Glomerular visceral epithelial cell (primary cell): ENCODE measurements at regions not wholly inside any gene's neighbourhood (a gene's known extent, or its start where the extent isn't known, plus 50 kb on each side); places are given as distances from the start of the nearest gene placed in this dataset.

Experiments
- DNase-seq: peaks from one replicate; pipeline ENCODE4 v3.0.0-alpha.2; 2016; ENCODE audit errors: extremely low spot score

DNA sequence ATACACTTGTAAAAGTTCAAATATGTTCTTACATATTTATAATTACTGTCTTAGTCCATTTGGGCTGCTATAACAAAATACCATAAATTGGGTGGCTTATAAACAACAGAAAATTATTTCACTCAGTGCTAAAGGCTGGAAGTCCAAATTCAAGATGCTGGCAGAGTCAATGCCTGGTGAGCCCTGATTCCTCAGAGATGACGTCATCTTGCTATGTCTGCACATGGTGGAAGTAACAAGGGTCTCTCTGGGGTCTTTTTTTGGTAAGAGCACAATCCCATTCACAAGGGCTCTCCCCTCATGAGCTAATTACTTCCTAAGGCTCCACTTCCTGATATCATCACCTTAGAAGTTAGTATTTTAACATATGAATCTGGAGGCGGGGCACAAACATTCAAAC, 108.0 kb upstream of the DUSP10 start:
- no peak for DNase-seq

DNA sequence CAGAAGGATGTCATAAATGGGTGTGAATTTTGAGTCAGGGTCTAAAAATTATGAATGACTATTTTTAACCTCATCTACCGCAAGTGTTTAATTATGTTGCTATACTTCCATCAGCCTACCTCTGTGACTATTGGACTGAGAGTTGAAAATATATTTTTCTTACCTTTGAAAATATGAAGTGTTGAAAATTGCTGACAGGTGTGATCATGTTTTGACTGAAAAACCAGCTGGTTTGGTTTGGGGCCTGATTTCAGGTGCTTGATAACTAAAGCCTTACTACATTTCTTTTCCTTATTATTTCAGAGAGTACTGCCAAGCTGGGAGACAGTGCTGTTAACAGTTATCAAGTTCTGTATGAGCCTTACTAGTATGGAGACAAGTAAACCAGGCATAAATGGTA, 107.2 kb upstream of the DUSP10 start:
- DNase-seq = no peak

DNA sequence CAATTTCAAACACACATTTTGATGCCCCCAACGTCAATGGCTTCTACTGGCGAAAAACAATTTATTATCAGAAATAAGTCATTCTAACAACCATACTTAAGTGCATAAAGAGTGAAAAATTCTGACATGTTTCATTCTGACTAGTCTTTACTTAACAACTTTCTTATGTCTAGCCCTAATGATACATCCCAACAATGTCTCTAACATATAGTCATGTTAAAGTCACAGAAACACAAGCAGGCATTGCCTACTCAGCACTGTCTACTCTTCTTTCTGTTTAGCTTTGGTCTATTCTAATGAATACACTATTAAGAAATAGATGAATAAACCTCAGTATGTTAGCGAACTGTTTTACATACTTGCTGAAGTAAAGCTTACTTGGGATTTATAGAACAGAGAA, 105.8 kb upstream of the DUSP10 start:
- DNase-seq = no peak

DNA sequence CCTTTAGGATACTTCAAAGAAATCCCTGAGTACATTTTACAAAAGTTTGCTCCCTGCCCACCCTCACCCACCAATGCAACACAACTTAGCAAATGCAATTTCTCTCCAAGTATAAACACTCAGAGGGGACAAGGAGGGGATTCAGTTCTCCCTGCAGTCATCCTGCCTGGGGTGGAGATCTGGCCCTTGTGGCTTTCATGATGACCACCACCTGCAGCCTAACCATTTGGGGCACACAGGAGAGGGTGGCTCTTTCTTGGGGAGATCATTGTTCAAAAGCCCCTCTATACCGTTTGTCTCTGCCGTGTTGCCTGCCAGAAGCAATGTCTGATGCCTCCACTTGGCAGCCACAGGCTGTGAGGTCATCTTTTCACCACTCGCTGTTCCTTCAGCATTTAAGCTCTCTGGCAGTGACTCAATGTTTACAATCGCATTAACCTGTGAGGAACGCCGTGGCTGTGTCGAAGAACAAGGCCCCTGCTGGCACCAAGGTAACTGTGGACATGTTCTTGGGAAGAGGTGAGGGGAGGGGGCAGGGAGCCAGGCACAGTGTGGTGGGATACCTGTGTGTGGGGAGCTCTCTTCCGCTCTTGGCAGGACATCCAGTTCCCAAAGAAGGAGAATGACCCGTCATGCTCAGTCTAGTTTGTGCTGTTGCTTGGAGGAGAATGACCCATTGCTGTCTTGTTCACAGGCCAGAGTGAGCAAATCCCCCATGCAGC, 103.9 kb upstream of the DUSP10 start:
- no peak for DNase-seq

DNA sequence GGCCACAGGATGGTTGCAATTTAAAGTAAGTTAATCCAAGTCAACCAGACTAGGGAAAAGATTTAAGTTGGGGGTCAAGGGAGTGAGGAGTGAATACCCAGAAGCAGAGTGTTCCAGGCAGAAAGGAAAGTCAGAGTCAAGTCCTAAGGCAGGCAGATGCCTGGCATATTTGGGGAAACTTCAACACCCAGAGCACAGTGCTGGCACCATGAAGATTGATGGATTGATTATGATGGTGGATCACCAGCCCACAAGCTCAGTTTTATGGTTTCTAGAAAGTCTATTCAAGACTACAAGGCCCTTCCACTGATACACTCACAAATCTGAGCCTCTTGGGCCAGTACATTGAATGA, 100.1 kb upstream of the DUSP10 start:
- DNase-seq = no peak

DNA sequence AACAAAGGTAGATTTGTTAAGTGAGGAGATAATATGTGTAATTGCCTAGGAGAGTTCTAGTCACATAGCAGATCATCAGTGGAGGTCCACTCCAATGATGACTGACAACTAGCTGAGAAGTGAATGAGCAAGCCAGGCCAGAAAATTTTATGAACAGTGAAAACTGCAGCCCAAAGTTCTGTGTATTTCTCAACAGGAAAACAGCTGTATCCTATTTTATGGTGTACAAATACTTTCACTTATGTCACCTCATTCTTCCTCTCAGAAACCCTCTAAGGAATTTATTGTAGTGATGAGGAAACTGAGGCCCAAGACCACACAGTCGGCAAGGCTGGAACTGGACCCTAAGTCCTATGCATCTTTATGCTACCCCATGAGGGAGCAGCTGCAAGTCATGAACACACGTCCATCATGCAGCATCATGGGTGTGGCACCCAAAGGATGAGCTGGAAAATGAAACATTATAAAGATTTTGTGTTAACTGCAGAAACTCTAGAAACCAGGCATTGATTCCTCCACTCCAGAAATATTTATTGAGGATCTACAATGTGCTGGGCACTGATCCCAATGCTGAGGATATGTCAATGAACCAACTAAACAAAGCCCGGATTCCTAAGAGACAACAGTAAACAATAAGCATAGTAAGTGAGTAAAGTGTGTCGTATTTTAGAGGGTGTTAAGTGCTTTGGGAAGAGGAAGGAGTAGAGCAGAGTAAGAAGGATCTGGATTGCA, 99.5 kb upstream of the DUSP10 start:
- no peak for DNase-seq

DNA sequence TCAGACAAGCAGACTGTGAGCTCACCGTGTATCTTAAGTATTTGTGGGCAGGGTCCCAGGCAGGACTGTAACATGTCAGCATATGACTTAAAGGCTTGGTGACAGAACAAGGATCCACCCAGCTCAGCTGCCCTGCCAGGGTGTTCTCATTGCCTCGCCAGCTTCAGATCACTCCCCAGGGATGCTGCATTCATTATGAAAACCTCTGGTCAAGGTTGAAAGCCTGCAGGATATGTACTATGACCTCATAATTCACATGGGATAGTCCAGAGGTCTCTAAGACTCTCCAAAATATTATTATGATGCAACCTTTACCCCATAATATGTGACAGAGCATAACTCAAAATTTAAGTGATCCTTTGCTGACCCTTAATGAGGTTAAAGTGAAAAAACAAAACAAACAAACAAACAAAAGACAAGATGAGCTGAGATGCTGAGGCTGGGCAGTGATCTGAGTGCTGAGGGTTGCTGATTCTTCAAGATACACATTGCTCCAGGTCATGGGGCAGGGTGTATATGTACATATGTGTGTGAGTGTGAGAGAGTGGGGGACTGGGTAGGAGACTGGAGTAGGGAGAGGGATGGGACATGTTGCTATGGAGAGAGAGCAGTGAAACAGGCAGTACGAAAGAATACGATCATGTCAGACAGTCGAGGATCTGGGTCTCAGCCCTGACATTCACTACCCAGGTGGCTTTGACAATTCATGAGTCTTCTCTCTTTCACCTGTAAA, 98.8 kb upstream of the DUSP10 start:
- peak; percentile 85 for DNase-seq

DNA sequence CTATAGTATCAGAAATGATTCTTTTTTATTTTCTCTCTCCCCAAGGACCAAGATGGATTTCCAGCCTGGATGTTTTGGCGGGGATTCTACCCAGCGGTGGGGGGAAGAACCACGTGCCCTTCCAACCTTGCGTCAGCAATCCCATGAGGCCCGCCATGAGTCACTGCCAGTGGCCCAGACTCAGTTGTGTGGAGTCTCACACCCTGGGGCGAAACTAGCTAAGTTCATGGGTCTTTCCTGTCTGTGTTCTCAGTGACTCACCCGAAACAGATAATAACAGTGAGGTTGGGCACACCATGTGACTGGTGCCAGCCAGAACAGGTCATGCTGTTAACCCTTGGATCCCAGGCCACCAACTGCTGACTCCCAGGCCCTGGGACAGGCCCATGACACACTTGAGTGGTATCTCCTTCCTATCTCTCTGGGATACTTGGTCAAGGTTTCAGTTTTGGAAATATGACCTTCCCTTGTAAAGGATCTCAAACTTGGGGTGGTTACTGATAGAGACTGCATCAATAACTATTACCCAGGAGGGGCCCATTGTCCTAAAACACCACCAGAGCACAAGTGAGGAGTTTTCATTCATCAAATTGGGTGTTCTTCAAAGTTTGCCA, 98.0 kb upstream of the DUSP10 start:
- peak; percentile 96 for DNase-seq

DNA sequence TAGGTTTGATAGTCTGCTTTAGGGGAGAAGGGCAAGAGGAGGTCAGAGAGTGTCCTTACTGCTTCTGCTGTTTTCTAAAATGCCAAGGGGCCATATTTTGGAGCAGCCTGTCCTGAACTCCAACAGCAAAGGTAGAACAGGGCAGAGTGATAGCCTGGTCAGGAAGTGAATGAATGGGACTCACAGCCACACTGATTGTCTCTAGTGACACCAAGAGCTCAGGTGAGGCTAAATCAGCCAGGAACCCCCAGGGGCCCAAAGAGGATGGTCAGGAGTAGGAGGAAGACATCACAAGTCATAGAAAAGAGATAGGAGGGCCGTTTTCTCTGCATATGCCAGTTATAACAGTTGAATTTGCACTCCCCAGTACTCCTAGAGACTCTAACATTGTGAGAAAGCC, 97.4 kb upstream of the DUSP10 start:
- no peak for DNase-seq

DNA sequence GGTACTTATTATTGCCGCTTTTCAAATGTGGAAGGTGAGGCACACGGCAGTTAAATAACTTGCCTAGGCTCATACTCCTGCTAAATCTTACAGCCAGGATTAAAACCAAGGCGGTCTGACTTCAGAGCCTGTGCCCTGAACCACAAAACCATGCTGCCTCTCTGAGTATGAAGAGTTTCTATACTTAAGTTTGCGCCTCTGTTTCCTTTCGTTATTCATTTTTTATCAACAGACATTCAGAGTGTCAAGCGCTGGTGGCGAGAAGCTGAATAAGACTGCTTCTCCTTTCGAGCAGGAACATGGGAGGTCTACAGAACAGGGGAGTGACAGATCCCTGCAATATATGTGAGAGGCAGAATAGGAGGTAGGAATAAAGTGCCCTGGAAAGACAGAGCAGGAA, 96.0 kb upstream of the DUSP10 start:
- no peak for DNase-seq

DNA sequence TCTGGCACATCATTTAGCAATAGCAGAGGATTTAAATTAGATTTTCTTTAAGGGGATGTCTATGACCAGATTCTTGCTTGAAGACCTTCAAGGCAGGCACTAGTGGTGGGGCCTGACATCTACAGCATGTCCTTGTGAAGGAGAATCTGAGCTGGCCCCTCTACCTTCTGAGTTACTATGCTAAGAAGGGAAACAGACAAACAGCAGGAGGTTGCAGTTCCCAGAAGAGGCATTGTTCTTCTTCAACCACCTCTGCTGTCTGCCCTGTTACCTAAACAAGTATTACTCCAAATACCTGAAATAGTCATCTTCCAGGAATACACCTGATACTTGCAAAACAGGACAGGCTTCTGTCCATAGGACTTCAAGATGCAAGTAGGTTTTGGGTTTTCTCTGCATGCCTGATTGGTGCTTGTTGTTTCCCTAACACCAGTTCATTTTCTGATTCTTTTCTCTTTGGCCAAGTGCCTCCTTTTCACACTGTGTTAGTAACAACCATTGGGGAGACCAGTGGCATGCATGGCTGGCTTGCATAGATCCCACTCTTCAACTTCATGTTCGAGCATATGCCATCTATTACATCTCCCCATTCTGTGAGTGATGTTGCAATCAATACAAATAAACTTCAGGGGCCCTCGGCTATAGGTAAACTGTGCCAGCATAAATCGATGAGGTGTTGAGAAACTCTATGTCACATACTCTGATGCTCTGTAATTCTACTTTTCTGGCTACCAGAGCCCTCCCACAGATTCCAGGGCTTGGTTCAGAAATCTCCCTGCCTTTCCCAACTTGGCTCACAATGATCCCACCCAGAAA, 93.0 kb upstream of the DUSP10 start:
- DNase-seq = no peak

DNA sequence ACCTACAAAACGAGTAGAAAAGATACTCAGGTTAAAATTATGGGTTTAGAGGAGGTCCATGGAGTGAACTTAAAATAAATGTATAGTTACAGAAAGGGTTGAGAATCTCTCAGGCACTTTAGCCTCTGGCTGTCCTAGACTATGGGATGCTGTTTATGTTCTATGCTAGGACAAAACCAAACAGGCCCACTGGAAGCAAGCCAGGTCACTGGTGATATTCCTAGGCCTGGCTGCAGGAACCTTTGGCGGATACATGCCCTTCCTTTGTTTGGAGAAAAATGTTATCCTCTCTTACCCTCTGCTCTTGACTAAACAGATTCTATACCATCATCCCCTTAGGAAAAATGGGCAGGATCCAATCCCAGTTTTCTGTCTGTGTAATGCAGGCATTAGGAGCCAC, 90.7 kb upstream of the DUSP10 start:
- no peak for DNase-seq

DNA sequence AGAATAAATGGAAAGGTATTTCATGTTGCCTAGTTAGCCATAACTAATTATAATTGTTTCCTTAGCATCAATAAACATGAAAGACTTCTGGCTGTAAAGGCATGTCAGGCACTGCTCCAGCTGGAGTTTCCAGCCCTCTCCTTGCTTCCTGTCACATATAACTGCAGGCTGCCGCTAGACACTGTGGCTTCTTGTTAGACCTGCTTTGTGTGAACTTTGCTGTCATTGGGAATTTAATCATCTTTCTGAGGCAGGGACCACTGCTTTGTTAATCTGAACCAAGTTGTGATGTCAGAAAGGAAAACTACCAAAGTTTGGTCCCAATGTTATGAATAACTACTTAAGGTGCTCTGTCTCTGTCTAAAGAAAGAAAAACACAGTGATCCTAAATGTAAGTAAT, 90.3 kb upstream of the DUSP10 start:
- DNase-seq = no peak

DNA sequence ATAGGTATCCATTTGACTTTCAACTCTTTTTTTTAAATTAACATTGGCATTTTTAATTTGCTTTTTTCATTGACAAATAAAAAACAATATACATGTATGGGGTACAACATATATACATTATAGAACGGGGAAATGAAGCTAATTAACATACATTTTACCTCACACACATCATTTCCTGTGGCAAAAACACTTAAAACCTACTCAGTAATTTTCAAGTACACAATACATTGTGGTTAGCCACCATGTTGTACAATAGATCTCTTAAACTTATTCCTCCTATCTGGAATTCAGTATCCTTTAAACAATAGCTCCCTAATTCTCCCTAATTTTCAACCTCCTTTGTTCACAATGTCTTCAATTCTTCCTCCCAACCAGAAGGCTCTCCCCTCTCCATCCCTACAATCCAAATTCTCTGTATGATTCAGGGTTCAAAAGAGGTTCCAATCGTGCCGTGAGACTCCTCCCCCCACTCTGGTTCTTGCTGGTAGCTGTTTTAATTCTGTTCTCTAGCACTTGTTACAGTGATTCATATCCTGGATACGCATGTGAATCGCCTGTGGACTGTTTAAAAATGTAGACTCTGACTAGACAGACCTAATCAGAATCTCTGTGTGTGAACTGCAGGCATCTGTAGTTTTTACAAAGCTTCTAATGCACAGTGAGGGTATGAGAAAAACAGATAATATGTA, 87.6 kb upstream of the DUSP10 start:
- DNase-seq = peak; percentile 84

DNA sequence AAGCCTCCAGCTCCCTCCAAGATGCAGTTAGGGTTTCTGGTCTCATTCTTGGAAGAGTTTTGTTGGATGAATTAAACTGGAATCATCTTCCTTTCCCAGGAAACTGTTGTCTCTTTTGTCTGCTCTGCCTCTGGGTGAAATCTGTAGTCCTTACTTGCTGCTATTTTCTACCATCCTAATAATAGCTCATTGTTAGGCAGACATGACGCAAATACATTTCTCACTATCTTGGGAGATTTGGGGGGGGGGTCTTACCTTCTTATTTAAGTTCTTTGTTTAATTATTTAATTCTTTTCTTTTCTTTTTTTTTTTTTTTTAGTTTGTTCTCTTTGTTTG, 85.4 kb upstream of the DUSP10 start:
- no peak for DNase-seq

DNA sequence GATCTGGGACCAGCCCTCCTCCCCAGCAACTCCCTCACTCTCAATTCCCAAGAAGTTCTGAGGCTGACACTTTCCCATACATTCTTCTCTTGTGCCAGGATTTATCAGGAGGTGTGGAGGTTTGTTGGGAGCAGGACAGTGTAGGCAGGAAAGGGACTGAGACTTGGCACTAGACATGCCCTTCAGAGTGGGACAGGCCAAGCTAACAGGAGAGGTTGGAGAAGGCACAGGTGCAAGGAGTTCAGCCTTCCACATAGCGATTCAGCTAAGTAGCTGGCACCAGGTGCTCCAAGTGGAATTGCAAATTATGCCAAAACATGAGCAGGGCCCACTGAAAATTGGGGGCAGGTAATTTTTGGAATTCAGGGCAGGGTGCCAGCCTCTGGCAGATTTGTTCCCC, 83.0 kb upstream of the DUSP10 start:
- no peak for DNase-seq

DNA sequence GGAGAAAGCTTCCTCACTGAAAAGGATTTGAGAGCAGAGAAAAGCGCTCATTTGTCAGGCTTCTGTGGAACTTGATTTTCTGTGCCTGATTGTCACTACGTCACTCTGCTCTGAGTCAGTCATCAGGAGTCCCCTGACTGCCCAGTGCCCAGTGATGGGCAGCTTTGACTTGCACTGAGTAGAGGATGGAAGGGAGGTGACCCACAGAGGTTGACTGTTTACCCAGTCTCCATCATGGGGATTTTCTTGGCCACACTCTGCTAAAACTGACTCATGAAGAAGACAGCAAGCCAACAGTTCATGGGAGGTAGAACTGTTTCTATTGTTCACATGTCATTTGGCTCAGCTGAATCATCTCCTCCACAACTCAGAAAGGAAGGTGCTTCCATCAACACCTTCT, 82.1 kb upstream of the DUSP10 start:
- peak; percentile 66 for DNase-seq

DNA sequence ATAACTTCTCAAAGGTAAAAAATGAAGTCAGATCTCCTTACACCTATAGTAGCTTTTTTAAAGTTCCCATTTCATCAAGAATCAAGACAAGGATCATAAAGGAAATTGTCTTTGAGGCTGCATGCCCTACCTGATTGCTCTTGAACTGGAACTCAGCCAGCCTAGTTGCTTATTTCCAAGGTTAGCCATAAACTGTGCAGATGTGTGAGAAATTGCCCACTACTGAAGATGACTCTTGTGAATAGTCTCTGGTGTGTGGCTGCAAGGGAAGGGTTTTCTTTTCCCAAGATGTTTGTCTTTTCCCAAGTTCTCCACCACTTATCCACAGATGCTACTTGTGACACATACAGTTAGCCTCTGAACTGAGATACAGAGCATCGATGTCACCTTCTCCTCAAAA, 81.7 kb upstream of the DUSP10 start:
- DNase-seq = peak; percentile 55

DNA sequence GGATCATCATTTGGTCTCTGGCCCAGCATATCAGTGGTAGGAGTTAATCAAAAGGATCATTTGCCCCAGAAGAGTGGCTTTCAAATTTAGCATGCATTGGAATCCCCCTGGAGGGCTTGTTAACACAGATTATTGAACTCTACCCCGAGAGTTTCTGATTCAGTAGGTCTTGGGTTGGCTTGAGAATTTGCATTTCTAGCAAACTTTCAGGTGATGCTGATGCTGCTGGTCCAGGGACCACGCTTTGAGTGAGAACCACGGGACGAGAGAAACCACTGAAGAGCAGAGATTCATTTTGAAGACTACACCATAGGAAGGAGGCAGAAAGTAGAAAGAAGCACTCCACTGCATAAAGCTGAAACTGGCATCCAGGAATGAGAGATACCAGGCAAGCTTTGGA, 81.3 kb upstream of the DUSP10 start:
- DNase-seq = no peak

DNA sequence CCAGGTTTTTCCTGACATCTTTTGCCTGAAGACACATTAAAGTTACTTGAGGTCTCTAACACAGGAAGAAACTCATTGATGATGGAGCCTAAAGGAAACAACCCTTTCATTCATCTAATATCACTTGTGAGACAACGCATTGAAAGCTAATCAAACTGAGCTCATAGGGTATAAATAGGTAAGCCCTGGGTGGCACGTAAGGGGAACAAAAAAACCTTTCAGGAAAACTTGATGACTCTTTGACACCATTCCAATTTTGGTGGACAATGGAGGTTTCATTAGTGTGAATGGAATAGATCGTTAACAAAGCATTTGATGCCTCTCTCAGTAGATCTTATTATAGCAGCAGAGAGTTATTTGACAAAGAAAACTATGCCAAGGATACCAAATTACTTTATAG, 80.7 kb upstream of the DUSP10 start:
- no peak for DNase-seq

DNA sequence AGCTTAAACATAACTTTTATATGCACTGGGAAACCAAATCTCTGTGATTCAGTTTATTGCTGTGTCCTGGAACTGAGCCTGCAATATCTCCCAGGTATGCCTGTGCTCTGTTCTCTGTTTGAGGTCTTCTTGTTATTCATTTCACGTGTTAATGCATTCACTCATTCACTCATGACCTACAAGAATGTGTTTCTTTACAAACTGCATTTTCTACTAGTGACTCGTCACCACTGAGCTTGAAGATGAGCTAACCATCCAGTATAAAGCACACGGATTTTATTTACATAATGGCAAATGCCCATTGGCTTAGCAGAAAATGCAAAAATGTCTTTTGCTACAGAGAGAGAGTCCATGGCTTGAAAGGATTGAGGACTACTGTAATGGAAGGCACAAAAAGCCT, 75.0 kb upstream of the DUSP10 start:
- DNase-seq = peak; percentile 86
